Osteocyte (in vitro differentiated cells): ENCODE measurements at regions not wholly inside any gene's neighbourhood (a gene's known extent, or its start where the extent isn't known, plus 50 kb on each side); places are given as distances from the start of the nearest gene placed in this dataset.
"Not testable (repeated sequence)": the region's sequence is repeated elsewhere in the genome, so short reads cannot be mapped to it uniquely, and the experiment has no call there.

Experiments used
- DNase-seq: peaks from one replicate; pipeline ENCODE4 v3.0.0; 2021; ENCODE audit warnings: mixed read lengths; ENCODE audit not compliant: unreplicated experiment; ENCODE audit errors: extremely low spot score
- H3K27ac Mint-ChIP-seq: one replicate; pipeline ENCODE4 v1.8.0; 2021; ENCODE audit warnings: mild to moderate bottlenecking, mixed read lengths; ENCODE audit not compliant: unreplicated experiment
- H3K27me3 Mint-ChIP-seq: one replicate; pipeline ENCODE4 v1.8.0; 2021; ENCODE audit warnings: mixed read lengths; ENCODE audit not compliant: unreplicated experiment
- H3K36me3 Mint-ChIP-seq: one replicate; pipeline ENCODE4 v1.8.0; 2021; ENCODE audit warnings: mixed read lengths; ENCODE audit not compliant: unreplicated experiment
- H3K4me1 Mint-ChIP-seq: one replicate; pipeline ENCODE4 v1.8.0; 2021; ENCODE audit warnings: mixed read lengths; ENCODE audit not compliant: unreplicated experiment
- H3K4me3 Mint-ChIP-seq: one replicate; pipeline ENCODE4 v1.8.0; 2021; ENCODE audit warnings: mild to moderate bottlenecking, moderate library complexity, mixed read lengths; ENCODE audit not compliant: unreplicated experiment
- H3K9me3 Mint-ChIP-seq: one replicate; pipeline ENCODE4 v1.8.0; 2021; ENCODE audit warnings: mixed read lengths; ENCODE audit not compliant: unreplicated experiment
- CTCF ChIP-seq: fragments of 200-600 bp; sonication (generic); IDR thresholded peaks from 2 replicates; pipeline ENCODE4 v1.5.0; 2021; ENCODE audit warnings: antibody characterized with exemption, mild to moderate bottlenecking, moderate library complexity

- no peaks in the 10 kb centered on the region for H3K4me1 Mint-ChIP-seq
- no peak overlapping the region for H3K4me3 Mint-ChIP-seq
- no peaks in the 10 kb centered on the region for H3K36me3 Mint-ChIP-seq
- peaks cover 6% of the 10 kb centered on the region for H3K9me3 Mint-ChIP-seq
- no peak for TF ChIP-seq CTCF
- no peak overlapping the region for H3K27ac Mint-ChIP-seq
- no peaks in the 10 kb centered on the region for H3K27me3 Mint-ChIP-seq
- no peak for DNase-seq
Measured at GRCh38 chr1:187936667-187937066, 1107.9 kb downstream of the PLA2G4A start.

GRCh38 chr1:187938092-187938491 is 1109.3 kb downstream of the PLA2G4A start:
- DNase-seq, result no peak
- no peak overlapping the region for H3K4me3 Mint-ChIP-seq

GRCh38 chr1:187942986-187943385 is 1114.2 kb downstream of the PLA2G4A start:
- TF ChIP-seq CTCF, result no peak
- Mint-ChIP-seq H3K4me3 (no peak overlapping the region), H3K36me3 (no peaks in the 10 kb centered on the region), H3K27ac (no peak overlapping the region), H3K27me3 (no peaks in the 10 kb centered on the region), H3K4me1 (no peaks in the 10 kb centered on the region), H3K9me3 (peaks cover 20% of the 10 kb centered on the region)
- no peak for DNase-seq

More at GRCh38 chr1:187938092-187938491, 1109.3 kb downstream of the PLA2G4A start:
- Mint-ChIP-seq H3K36me3 (no peaks in the 10 kb centered on the region), H3K27ac (no peak overlapping the region), H3K27me3 (no peaks in the 10 kb centered on the region), H3K4me1 (no peaks in the 10 kb centered on the region), H3K9me3 (peaks cover 6% of the 10 kb centered on the region)
- no peak for TF ChIP-seq CTCF

GRCh38 chr1:187943606-187944403 is 1115.1 kb downstream of the PLA2G4A start:
- no peak for DNase-seq
- Mint-ChIP-seq H3K9me3 (peaks cover 20% of the 10 kb centered on the region), H3K36me3 (no peaks in the 10 kb centered on the region), H3K27me3 (no peaks in the 10 kb centered on the region), H3K4me3 (no peak overlapping the region), H3K27ac (no peak overlapping the region), H3K4me1 (no peaks in the 10 kb centered on the region)
- TF ChIP-seq CTCF, result no peak

- DNase-seq, H3K36me3 Mint-ChIP-seq, H3K4me3 Mint-ChIP-seq, H3K27me3 Mint-ChIP-seq, H3K27ac Mint-ChIP-seq, H3K4me1 Mint-ChIP-seq: not testable (repeated sequence)
- H3K9me3 Mint-ChIP-seq, result peaks cover 28% of the 10 kb centered on the region
Measured at GRCh38 chr1:187946661-187947060, 1117.9 kb downstream of the PLA2G4A start.
